GM12878 (cell line): ENCODE measurements at regions not wholly inside any gene's neighbourhood (a gene's known extent, or its start where the extent isn't known, plus 50 kb on each side); places are given as distances from the start of the nearest gene placed in this dataset.

Experiments used
- ATAC-seq: fragments of 200-7000 bp; cut with Tn5 transposase; 3 replicates; pipeline ENCODE4 v1.9.1; 2020; ENCODE audit warnings: mild to moderate bottlenecking, moderate library complexity
- BruUV-seq: library from RNA; stranded (reverse); fragments of 400-500 nt; replicated peaks from 2 replicates; lab custom pipeline; 2021; lab: Mats Ljungman, UMichigan
- CTCF ChIA-PET: fragments of 300-600 bp; sonication (Branson Sonifier 250); formaldehyde crosslinking; extraction: SDS; loops from one replicate; lab custom pipeline; 2021; ENCODE audit warnings: inconsistent platforms; lab: Yijun Ruan, JAX
- POLR2A ChIA-PET: fragments of 350-600 bp; formaldehyde crosslinking; extraction: SDS; loops from one replicate; lab custom pipeline; 2021; ENCODE audit warnings: inconsistent platforms; lab: Charles Lee
- RAD21 ChIA-PET: fragments of 300-600 bp; sonication (Branson Sonifier 250); formaldehyde crosslinking; loops from one replicate; lab custom pipeline; 2023; ENCODE audit warnings: antibody characterized with exemption; ENCODE audit not compliant: unreplicated experiment; lab: Charles Lee
- SMC1A ChIA-PET: fragments of 300-600 bp; sonication (Branson Sonifier 250); formaldehyde crosslinking; loops from one replicate; lab custom pipeline; 2023; ENCODE audit not compliant: unreplicated experiment, uncharacterized antibody; lab: Charles Lee
- DNase-seq: peaks from one replicate; pipeline ENCODE4 v3.0.0-alpha.2; 2011; ENCODE audit warnings: low read depth, low spot score
- FAIRE-seq: peaks from 3 replicates; lab custom pipeline; 2011; peaks lifted over from hg19 to GRCh38; lab: Jason Lieb, UNC
- H2AFZ ChIP-seq: 2 replicates; pipeline ENCODE4 v1.6.0; 2011; ENCODE audit warnings: low read depth, low read length, control low read depth; ENCODE audit not compliant: control insufficient read depth
- H3K27ac ChIP-seq: 2 replicates; pipeline ENCODE4 v1.5.1; 2011; ENCODE audit warnings: control low read depth; ENCODE audit not compliant: control insufficient read depth, insufficient read depth
- H3K27me3 ChIP-seq, 2 experiments: replicated peaks in 1 of 2; 2 replicates each; pipeline versions ENCODE4 v1.6.0 to v1.6.1; 2011; ENCODE audit warnings: low read length in 1 of 2; ENCODE audit not compliant: control insufficient read depth in 2 of 2, insufficient read depth in 2 of 2
- H3K36me3 ChIP-seq, 2 experiments: 2 replicates each; pipeline ENCODE4 v1.5.1; 2011; ENCODE audit warnings: low read length in 1 of 2; ENCODE audit not compliant: control insufficient read depth in 2 of 2, insufficient read depth in 2 of 2
- H3K4me1 ChIP-seq: 2 replicates; pipeline ENCODE4 v1.6.1; 2011; ENCODE audit warnings: mild to moderate bottlenecking, low read length, moderate library complexity, mixed read lengths; ENCODE audit not compliant: control insufficient read depth, insufficient read depth
- H3K4me2 ChIP-seq: 2 replicates; pipeline ENCODE4 v1.6.0; 2011; ENCODE audit warnings: control low read depth; ENCODE audit not compliant: control insufficient read depth, insufficient read depth
- H3K4me3 ChIP-seq: fragments of 200-600 bp; sonication (generic); 2 replicates; pipeline ENCODE4 v1.5.1; 2016
- H3K79me2 ChIP-seq: 2 replicates; pipeline ENCODE4 v1.6.0; 2011; ENCODE audit warnings: low read length; ENCODE audit not compliant: control insufficient read depth, insufficient read depth
- H3K9ac ChIP-seq: 2 replicates; pipeline ENCODE4 v1.8.0; 2011; ENCODE audit warnings: low read length, control low read depth, mixed read lengths; ENCODE audit not compliant: control insufficient read depth, insufficient read depth
- H3K9me3 ChIP-seq: replicated peaks from 3 replicates; pipeline ENCODE4 v1.5.1; 2011; ENCODE audit warnings: mild to moderate bottlenecking, low read length; ENCODE audit not compliant: control insufficient read depth, insufficient read depth
- H4K20me1 ChIP-seq: 2 replicates; pipeline ENCODE4 v1.6.0; 2011; ENCODE audit not compliant: control insufficient read depth, insufficient read depth
- FOXK2 ChIP-seq: fragments of 450-650 bp; IDR thresholded peaks from 2 replicates; pipeline ENCODE4 v1.6.1; 2017; ENCODE audit warnings: mild to moderate bottlenecking, moderate library complexity
- KDM1A ChIP-seq: fragments of 200-600 bp; sonication (generic); IDR thresholded peaks from 2 replicates; pipeline ENCODE4 v1.6.1; 2016; ENCODE audit warnings: borderline replicate concordance
- LARP7 ChIP-seq: fragments of 450-650 bp; IDR thresholded peaks from 2 replicates; pipeline ENCODE4 v1.6.1; 2017; ENCODE audit warnings: mild to moderate bottlenecking
- PAX8 ChIP-seq: fragments of 450-650 bp; IDR thresholded peaks from 2 replicates; pipeline ENCODE4 v1.6.1; 2017; ENCODE audit warnings: mild to moderate bottlenecking, moderate library complexity
- PML ChIP-seq: IDR thresholded peaks from 2 replicates; pipeline ENCODE4 v1.6.1; 2012; ENCODE audit warnings: low read length, inconsistent platforms
- POLR2A ChIP-seq: IDR thresholded peaks from 2 replicates; pipeline ENCODE4 v1.6.1; 2011; ENCODE audit warnings: low read depth, mild to moderate bottlenecking, low read length
- RCOR1 ChIP-seq: conservative IDR thresholded peaks from 2 replicates; pipeline ENCODE4 v1.6.1; 2012; ENCODE audit warnings: low read depth, low read length, improper control_type of control experiment
- SRF ChIP-seq, 2 experiments: IDR thresholded peaks; 2 replicates each; pipeline ENCODE4 v1.6.1; 2011; ENCODE audit warnings: low read depth in 2 of 2, low read length in 2 of 2, mild to moderate bottlenecking in 1 of 2, moderate library complexity in 1 of 2
- WRNIP1 ChIP-seq: IDR thresholded peaks from 2 replicates; pipeline ENCODE4 v1.6.1; 2011; ENCODE audit warnings: low read depth, low read length, improper control_type of control experiment, borderline replicate concordance
- YBX1 ChIP-seq: fragments of 450-650 bp; IDR thresholded peaks from 2 replicates; pipeline ENCODE4 v1.6.1; 2016; ENCODE audit warnings: antibody characterized with exemption
- WGBS: methylation state at CpG from one replicate; pipeline ENCODE4 v1.1.6; 2016; ENCODE audit warnings: low lambda C conversion rate; ENCODE audit not compliant: insufficient replicate concordance, insufficient coverage; ENCODE audit errors: missing lambda C conversion rate; 5-methylcytosine and 5-hydroxymethylcytosine counted together
- in situ Hi-C: fragments of 300-500 bp; cut with MboI; formaldehyde crosslinking; loops from 9 replicates; pipeline ENCODE4 v1.14.3; 2018; ENCODE audit warnings: mixed read lengths
- intact Hi-C: fragments of 100-400 bp; cut with micrococcal nuclease; formaldehyde crosslinking; loops from one replicate; pipeline ENCODE4 v1.14.2; 2022; ENCODE audit not compliant: unreplicated experiment
- TF ChIP-seq, protein P1 (sequence below): fragments of 450-650 bp; formaldehyde crosslinking; IDR thresholded peaks from 2 replicates; pipeline ENCODE4 v1.4.0; 2020; ENCODE audit warnings: mild to moderate bottlenecking, moderate library complexity
- TF ChIP-seq, protein P2 (sequence below): fragments of 450-650 bp; IDR thresholded peaks from 2 replicates; pipeline ENCODE4 v1.6.1; 2018; ENCODE audit warnings: borderline replicate concordance, mild to moderate bottlenecking; ENCODE audit not compliant: partially characterized antibody
- TF ChIP-seq, protein P3 (sequence below): IDR thresholded peaks from 2 replicates; pipeline ENCODE4 v1.6.1; 2011; ENCODE audit warnings: borderline replicate concordance, low read depth, mild to moderate bottlenecking, moderate library complexity, low read length; ENCODE audit not compliant: insufficient read depth, poor library complexity, severe bottlenecking
- TF ChIP-seq, protein P4 (sequence below): fragments of 150-350 bp; IDR thresholded peaks from 2 replicates; pipeline ENCODE4 v1.6.1; 2014; ENCODE audit warnings: mild to moderate bottlenecking, low read depth, low read length
- TF ChIP-seq, protein P5 (sequence below): IDR thresholded peaks from 2 replicates; pipeline ENCODE4 v1.6.1; 2012; ENCODE audit warnings: low read depth, low read length, improper control_type of control experiment

DNA sequence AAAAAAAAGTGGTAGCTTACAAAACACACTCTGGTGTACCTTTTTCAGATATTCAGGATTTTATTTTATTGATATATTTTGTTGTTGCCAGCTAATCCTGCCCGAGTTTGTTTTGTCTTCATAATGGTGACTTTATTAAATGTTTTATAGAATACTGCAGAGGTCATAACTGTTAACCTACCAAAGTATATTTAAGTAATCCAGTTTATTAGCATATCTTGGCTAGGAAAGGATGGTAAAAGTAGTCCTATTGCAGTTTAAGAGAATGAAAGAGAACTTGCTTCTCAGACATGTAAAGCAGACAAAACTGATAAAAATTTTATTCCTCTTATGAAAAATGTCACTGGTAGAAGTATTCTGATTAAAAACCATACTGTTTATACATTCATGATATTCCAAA, 59.2 kb upstream of the IGSF10 start:
- no peak overlapping the region for H3K4me3 ChIP-seq
- H3K4me2 ChIP-seq = no peak overlapping the region
- ChIA-PET POLR2A (no interaction called here), CTCF (no interaction called here), SMC1A (no interaction called here), RAD21 (no interaction called here)
- no peaks in the 10 kb centered on the region for H3K79me2 ChIP-seq
- intact Hi-C loops (no loop called here), in situ Hi-C loops (no loop called here)
- no peaks in the 10 kb centered on the region for H3K4me1 ChIP-seq
- no peaks in the 10 kb centered on the region for H3K9me3 ChIP-seq
- no peak overlapping the region for H3K27ac ChIP-seq
- H2AFZ ChIP-seq = no peak overlapping the region
- no peaks in the 10 kb centered on the region for H4K20me1 ChIP-seq
- no peak for ATAC-seq
- BruUV-seq = no TSS peak
- FAIRE-seq = no peak
- DNase-seq = no peak
- WGBS = 0% methylated on average over 1 of the region's 1 CpG
- no peaks in the 10 kb centered on the region for H3K36me3 ChIP-seq
- no peaks in the 10 kb centered on the region for H3K27me3 ChIP-seq
- no peak overlapping the region for H3K9ac ChIP-seq
- TF ChIP-seq, protein P1, sequence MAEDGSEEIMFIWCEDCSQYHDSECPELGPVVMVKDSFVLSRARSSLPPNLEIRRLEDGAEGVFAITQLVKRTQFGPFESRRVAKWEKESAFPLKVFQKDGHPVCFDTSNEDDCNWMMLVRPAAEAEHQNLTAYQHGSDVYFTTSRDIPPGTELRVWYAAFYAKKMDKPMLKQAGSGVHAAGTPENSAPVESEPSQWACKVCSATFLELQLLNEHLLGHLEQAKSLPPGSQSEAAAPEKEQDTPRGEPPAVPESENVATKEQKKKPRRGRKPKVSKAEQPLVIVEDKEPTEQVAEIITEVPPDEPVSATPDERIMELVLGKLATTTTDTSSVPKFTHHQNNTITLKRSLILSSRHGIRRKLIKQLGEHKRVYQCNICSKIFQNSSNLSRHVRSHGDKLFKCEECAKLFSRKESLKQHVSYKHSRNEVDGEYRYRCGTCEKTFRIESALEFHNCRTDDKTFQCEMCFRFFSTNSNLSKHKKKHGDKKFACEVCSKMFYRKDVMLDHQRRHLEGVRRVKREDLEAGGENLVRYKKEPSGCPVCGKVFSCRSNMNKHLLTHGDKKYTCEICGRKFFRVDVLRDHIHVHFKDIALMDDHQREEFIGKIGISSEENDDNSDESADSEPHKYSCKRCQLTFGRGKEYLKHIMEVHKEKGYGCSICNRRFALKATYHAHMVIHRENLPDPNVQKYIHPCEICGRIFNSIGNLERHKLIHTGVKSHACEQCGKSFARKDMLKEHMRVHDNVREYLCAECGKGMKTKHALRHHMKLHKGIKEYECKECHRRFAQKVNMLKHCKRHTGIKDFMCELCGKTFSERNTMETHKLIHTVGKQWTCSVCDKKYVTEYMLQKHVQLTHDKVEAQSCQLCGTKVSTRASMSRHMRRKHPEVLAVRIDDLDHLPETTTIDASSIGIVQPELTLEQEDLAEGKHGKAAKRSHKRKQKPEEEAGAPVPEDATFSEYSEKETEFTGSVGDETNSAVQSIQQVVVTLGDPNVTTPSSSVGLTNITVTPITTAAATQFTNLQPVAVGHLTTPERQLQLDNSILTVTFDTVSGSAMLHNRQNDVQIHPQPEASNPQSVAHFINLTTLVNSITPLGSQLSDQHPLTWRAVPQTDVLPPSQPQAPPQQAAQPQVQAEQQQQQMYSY = no peak
- TF ChIP-seq, protein P2, sequence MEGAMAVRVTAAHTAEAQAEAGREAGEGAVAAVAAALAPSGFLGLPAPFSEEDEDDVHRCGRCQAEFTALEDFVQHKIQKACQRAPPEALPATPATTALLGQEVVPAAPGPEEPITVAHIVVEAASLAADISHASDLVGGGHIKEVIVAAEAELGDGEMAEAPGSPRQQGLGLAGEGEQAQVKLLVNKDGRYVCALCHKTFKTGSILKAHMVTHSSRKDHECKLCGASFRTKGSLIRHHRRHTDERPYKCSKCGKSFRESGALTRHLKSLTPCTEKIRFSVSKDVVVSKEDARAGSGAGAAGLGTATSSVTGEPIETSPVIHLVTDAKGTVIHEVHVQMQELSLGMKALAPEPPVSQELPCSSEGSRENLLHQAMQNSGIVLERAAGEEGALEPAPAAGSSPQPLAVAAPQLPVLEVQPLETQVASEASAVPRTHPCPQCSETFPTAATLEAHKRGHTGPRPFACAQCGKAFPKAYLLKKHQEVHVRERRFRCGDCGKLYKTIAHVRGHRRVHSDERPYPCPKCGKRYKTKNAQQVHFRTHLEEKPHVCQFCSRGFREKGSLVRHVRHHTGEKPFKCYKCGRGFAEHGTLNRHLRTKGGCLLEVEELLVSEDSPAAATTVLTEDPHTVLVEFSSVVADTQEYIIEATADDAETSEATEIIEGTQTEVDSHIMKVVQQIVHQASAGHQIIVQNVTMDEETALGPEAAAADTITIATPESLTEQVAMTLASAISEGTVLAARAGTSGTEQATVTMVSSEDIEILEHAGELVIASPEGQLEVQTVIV = no peak
- TF ChIP-seq FOXK2 = no peak
- TF ChIP-seq YBX1 = no peak
- TF ChIP-seq KDM1A = no peak
- no peak for TF ChIP-seq SRF (IDR thresholded peaks at IDR 0.05; ENCODE audit: low read depth in 2 of 2, low read length in 2 of 2)
- TF ChIP-seq POLR2A = no peak
- TF ChIP-seq, protein P3, sequence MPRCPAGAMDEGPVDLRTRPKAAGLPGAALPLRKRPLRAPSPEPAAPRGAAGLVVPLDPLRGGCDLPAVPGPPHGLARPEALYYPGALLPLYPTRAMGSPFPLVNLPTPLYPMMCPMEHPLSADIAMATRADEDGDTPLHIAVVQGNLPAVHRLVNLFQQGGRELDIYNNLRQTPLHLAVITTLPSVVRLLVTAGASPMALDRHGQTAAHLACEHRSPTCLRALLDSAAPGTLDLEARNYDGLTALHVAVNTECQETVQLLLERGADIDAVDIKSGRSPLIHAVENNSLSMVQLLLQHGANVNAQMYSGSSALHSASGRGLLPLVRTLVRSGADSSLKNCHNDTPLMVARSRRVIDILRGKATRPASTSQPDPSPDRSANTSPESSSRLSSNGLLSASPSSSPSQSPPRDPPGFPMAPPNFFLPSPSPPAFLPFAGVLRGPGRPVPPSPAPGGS = no peak
- TF ChIP-seq, protein P4, sequence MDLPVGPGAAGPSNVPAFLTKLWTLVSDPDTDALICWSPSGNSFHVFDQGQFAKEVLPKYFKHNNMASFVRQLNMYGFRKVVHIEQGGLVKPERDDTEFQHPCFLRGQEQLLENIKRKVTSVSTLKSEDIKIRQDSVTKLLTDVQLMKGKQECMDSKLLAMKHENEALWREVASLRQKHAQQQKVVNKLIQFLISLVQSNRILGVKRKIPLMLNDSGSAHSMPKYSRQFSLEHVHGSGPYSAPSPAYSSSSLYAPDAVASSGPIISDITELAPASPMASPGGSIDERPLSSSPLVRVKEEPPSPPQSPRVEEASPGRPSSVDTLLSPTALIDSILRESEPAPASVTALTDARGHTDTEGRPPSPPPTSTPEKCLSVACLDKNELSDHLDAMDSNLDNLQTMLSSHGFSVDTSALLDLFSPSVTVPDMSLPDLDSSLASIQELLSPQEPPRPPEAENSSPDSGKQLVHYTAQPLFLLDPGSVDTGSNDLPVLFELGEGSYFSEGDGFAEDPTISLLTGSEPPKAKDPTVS = no peak
- TF ChIP-seq PAX8 = no peak
- TF ChIP-seq, protein P5, sequence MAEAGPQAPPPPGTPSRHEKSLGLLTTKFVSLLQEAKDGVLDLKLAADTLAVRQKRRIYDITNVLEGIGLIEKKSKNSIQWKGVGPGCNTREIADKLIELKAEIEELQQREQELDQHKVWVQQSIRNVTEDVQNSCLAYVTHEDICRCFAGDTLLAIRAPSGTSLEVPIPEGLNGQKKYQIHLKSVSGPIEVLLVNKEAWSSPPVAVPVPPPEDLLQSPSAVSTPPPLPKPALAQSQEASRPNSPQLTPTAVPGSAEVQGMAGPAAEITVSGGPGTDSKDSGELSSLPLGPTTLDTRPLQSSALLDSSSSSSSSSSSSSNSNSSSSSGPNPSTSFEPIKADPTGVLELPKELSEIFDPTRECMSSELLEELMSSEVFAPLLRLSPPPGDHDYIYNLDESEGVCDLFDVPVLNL = no peak
- TF ChIP-seq RCOR1 = no peak
- no peak for TF ChIP-seq WRNIP1
- TF ChIP-seq PML = no peak
- no peak for TF ChIP-seq LARP7
